Glomerular visceral epithelial cell (primary cell): ENCODE measurements at regions not wholly inside any gene's neighbourhood (a gene's known extent, or its start where the extent isn't known, plus 50 kb on each side); places are given as distances from the start of the nearest gene placed in this dataset.
"Not testable (repeated sequence)": the region's sequence is repeated elsewhere in the genome, so short reads cannot be mapped to it uniquely, and the experiment has no call there.

ENCODE experiments used
- DNase-seq: peaks from one replicate; pipeline ENCODE4 v3.0.0-alpha.2; 2016; ENCODE audit errors: extremely low spot score

GRCh38 chrX:114087543-114087942, 496.3 kb upstream of the HTR2C start:
- DNase-seq = no peak

- no peak for DNase-seq
These were observed 506.1 kb upstream of the HTR2C start for GRCh38 chrX:114077773-114078172.

GRCh38 chrX:114075073-114075673, 508.7 kb upstream of the HTR2C start:
- DNase-seq = no peak

- no peak for DNase-seq
These were observed 510.0 kb upstream of the HTR2C start for GRCh38 chrX:114073926-114074325.

GRCh38 chrX:114071412-114071811, 512.5 kb upstream of the HTR2C start:
- DNase-seq = no peak

- no peak for DNase-seq
These were observed 518.2 kb upstream of the HTR2C start for GRCh38 chrX:114065577-114066223.

GRCh38 chrX:114061226-114061625, 522.7 kb upstream of the HTR2C start:
- no peak for DNase-seq

GRCh38 chrX:114058988-114059418, 524.9 kb upstream of the HTR2C start:
- DNase-seq = no peak

GRCh38 chrX:114057422-114057821, 526.5 kb upstream of the HTR2C start:
- DNase-seq = not testable (repeated sequence)

- no peak for DNase-seq
These were observed 532.1 kb upstream of the HTR2C start for GRCh38 chrX:114051667-114052315.

GRCh38 chrX:114050075-114050796, 533.6 kb upstream of the HTR2C start:
- no peak for DNase-seq

GRCh38 chrX:114049063-114049462, 534.8 kb upstream of the HTR2C start:
- DNase-seq = no peak

GRCh38 chrX:114047558-114047957, 536.3 kb upstream of the HTR2C start:
- no peak for DNase-seq

GRCh38 chrX:114046695-114047279, 537.1 kb upstream of the HTR2C start:
- no peak for DNase-seq

- DNase-seq = not testable (repeated sequence)
These were observed 542.4 kb upstream of the HTR2C start for GRCh38 chrX:114041470-114041869.

GRCh38 chrX:114040661-114041269, 543.1 kb upstream of the HTR2C start:
- not testable (repeated sequence) for DNase-seq

- not testable (repeated sequence) for DNase-seq
These were observed 543.8 kb upstream of the HTR2C start for GRCh38 chrX:114040111-114040510.

GRCh38 chrX:114038358-114038757, 545.5 kb upstream of the HTR2C start:
- no peak for DNase-seq

GRCh38 chrX:114037515-114037914, 546.4 kb upstream of the HTR2C start:
- no peak for DNase-seq

GRCh38 chrX:114028907-114029662, 554.8 kb upstream of the HTR2C start:
- DNase-seq = no peak

- DNase-seq = no peak
These were observed 566.8 kb upstream of the HTR2C start for GRCh38 chrX:114017086-114017485.
